Mesenteric fat pad (tissue), 1 donor: ENCODE measurements at regions not wholly inside any gene's neighbourhood (a gene's known extent, or its start where the extent isn't known, plus 50 kb on each side); places are given as distances from the start of the nearest gene placed in this dataset.

Experiments used
- DNase-seq: peaks from one replicate; pipeline ENCODE4 v3.0.0-alpha.2; 2020; ENCODE audit warnings: low spot score
- donor health status: DM: yes; HTN: yes; CAD: no.

DNA sequence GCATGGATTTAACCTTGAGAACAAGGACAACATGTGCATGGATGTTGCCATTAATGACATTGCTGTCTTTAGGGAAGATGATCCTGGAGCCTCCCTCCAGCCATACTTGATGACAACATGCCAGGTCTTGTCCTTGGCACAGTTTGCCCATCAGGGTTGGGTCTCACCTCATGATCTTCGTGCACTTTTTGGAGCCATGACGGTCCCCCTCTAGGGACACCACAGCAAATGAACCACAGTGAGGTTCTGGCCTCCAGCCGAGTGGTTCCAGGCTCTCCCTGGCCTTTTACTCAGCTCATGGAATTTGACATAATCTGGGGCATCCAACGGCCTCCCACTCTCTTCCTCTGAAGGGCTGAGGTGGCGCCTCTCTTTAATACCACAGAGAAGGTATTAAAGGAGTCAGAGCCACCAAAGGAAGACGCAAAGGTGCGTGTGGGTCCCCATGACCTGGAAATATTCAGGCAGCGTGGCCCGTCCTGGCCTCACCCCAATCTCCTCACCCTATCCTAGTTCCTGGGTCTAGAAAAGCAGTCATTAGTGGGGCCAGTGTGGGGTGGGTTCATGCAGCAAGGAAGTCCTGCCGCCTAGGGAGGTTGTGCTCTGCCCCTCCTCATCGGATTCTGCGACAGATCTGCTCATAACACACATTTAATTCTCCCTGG lies 184.8 kb downstream of the CXCL12 start:
- no peak for DNase-seq

DNA sequence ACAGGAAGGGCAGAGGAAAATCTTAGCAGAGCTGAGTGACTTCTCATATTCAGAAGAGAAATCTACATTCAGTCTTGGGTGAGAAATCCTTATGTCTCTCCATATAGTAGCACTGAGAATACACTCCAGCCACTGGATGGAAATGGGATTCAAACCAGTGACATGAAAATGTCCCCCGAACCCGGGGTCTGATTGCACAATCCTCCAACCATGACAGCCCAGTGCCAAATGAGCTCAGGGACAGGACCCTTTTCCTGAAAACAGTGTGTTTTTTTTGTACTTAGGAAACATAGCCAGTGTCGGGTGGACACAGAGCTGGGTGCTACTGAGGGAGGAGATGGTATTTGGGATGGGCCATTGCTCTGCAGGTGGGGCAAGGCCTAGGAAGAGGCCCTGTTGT lies 185.6 kb downstream of the CXCL12 start:
- DNase-seq: no peak

DNA sequence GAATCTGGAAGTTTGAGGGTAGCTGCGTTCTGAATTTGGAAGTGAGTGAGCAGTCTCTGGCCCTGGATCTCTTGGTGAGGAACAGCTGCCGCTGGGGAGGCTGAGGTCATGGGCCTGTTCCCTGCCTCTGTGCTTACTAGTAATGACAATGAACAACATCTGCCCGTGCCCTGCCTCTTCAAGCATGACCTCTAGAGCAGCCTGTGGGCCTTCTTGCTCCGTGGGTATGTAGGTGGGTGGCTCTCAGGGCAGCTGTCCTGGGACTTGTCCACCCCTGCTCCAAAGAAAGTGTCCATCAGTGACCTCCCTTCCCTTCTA lies 186.2 kb downstream of the CXCL12 start:
- no peak for DNase-seq

DNA sequence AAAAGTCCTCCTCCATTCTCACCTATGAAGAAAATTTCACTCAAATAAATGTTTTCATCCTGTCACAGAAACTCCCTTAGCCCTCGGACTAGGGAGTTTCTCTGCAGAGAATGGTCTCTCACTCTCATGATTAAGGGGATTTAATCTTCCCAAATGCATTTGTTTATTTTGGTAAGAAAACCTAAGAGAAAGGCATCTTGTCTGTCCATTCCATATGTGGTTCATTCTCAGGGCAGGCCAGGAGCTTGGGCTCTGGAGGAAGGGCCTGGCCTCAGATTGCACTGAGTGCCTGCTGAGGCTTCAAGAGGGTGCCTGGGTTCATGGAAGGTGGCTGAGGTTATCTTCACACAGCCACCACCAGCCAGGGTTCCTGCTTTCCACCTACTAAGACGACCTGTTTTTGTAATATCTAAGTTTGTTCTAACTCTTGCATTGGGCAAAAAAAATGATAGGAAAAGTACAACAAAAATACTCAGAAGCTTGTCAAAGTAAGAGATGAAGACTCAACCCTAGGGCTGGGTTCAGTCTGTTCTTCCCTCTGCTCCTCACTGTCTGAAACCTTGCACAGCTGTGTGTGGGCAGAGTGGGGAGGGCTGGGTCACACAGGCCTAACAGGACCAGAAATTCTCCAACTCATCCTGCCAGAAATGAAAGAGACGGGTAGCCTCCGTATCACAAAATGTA lies 186.7 kb downstream of the CXCL12 start:
- no peak for DNase-seq

DNA sequence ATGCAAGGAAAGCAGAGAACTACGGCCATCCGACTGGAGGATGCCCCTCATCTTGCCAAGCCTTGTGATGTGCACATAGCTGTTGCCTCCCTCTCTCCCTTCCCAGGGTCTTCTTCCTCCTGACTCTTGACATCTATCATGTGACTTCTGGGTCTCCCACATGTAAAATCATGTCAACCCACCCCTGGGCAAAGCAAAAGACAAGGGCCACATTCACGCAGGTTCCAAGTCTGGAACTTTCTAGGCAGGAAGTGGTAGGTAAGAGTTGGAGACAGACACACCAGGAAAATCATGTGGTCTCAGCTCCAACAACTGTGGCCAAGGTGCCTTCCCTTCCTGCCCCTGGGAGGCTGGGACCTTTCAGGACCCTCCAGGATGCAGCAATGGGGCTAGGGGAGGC lies 187.3 kb downstream of the CXCL12 start:
- no peak for DNase-seq

DNA sequence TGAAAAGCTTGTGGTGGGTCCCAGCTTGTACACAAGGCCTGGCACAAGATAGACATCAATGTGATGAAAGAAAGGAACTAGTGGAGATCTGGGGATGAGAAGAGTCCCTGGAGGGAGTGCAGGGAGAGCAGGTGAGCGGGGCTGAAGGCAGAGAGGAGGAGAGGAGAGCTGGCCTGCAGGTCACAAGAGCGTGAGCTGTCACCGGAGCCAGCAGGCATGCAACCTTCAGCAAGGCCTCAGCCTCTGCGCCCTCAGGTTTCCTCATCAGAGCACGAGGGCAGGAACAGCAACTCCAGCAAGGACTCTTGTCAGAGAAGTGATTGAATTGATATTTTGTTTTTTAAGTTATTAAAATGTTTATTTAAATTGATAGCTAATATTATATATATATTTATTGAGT lies 188.6 kb downstream of the CXCL12 start:
- DNase-seq: no peak

DNA sequence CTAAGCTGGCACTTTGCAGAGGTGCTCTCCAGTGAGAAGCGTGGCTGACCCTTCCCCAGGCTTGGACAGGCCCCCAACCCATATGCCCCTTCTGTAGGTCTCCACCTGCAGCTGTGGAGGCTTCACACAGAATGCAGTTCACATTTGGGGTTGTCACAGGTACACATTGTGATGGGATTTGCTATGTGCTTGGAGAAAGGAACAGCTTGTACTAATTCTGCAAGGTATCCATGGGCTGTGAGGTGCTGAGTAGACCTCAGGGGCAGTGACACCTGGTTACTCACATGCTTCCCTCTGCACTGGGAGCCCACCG lies 188.9 kb downstream of the CXCL12 start:
- no peak for DNase-seq

DNA sequence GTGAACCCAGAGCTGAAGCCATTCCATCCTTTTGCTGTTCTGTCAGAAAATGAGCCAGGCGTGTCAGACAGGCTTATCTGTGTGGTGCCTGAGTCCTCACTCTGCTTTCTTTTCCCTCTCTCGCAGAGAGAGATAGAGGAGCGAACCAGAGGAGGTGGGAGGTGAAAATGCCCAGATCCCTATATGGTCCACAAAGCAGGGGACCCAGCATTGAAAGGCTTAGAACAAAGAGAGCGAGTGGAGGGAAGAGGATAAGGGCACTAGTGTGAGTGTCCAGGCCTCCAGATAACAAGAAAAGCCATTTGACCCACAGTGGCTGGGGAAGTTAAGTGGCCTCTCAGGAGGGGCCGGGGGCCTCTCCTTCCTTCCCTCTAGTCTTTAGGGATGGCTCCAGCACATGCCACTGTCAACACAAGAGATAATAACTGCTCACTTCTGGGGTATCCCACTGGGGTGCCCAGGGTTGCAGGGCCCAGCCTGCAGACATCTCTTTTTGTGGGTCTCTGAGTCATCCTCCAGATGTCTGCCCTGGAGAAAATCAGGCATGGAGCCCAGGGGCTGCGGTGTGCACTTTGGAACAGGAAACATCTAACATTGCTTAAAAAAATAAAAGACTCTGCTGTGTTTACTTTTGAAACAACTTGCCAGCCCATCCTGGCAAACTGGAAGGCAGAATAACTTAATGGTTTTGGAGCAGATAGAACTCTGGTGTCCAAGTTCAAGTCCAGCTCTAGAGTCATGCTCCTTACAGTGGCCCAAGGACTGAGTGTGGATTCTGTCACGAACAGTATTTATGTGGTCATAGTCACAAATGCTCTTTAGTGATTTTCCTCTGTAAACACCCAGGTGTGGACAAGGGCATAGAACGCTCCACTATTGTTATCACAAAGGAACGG lies 189.5 kb downstream of the CXCL12 start:
- no peak for DNase-seq

DNA sequence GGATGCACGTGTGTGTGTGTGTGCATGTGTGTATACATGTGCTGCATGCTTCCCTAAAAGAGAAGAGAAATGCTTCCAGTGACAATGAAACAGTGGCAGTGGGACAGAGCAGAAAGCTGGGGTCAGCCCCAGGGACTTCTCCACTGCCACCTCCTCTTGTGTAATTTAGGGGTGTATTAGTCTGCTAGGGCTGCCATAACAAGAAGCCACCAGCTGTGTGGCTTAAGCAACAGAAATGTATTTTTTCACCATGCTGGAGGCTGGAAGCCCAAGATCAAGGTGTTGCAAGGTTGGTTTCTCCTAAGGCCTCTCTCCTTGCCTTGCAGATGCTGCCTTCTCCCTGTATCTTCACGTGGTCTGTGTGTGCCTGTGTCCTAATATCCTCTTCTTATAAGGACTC lies 190.5 kb downstream of the CXCL12 start:
- DNase-seq: no peak

DNA sequence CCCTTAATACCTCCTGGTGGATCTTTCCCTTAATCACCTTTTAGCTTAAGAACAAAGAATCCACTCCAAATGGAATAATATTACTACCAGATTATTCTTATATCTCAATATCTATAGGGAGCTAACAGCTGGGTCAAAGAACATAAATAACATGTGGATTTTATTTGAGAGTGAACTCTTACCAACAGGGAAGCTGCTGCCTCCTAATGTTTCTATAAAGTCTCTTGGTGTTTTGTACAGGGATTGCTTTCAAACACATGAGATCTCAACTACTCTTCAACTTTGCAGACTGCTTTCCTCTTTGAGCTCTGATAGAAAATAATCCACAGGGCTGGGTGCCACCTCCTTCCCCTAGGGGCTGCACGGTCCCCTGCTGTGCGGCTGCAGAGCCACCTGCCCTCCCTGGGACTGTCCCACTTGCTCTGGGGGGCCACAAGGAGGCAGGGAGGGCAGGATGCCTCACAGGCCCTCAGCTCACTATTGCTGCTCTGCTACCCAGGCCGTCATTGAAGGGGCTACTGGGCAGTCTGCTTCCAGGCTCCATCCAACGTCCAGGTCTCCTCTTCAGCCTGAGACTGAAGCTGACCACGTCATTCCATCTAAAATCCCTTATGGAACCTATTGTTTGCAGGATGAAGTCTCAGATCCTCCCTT lies 191.2 kb downstream of the CXCL12 start:
- DNase-seq: no peak

DNA sequence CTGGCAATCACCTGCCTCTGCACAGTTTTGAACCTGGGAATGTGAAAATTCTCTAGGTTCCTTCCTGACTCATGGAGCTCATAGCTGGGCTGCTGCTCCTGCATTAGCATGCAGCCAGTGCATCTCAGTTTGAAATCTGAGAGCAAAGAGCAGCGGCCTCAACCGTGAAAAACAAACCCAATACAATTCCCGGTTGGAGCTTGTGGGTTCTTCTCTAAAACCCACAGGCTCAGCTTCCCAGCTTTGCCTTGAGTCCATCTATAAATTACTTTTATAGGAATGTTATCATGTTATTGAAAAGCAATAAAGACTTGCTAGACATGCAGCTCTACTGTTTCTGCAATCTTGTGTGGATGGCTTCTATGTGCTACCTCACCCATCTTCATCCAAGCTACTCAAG lies 191.7 kb downstream of the CXCL12 start:
- no peak for DNase-seq

DNA sequence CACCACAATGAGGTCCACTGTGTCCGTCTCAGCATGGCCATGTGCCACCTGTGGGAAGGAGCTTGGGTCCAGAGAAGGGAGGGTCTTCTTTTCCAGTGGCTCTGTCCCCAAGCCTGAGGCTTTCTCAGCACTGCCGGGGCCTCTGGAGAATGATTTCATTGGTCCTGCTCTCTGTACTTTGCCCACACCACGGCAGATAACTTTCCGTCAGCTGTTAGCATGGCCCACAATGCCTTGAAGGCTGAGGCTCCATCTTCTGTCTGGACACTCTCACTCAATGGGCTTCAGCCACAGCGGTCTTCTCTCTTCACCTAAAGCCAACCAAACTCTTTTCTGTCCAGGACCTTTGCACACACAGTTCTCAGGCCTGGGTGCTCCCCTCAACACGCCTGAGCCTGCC lies 192.5 kb downstream of the CXCL12 start:
- DNase-seq: no peak

DNA sequence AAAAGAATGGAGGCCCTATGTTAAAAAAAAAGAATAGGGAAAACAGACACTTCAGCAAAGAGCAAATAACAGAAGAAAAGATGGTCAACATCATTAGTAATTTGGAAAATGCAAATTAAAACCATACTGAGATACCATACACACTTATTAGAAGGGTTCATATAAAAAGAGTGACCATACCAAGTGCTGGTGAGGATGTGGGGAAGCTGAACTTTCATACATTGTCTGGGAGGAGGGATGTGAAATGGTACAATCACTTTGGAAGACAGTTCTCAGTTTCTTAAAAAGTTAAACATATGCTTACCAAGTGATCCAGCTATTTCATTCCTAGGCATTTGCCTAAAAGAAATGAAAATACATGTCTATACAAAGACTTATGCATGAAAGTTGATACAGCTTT lies 194.4 kb downstream of the CXCL12 start:
- DNase-seq: no peak

DNA sequence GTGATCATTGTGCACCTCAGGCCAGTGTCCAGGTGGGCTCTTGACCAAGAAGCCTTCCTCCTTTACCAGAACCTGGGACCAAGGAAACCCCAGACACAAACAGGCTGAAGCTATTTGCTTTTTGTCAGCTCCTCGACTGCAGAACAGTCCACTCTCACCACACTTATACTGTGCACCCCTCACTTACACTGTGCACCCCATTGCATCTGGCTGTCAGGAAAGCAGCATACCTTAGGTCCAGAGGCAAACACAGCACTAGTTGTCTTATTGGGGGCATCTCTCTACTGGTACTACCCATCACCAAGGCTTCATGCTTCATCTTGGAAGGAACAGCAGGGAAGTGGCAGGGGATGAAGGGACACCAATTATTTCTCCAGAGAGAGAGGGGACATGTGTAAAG lies 198.1 kb downstream of the CXCL12 start:
- DNase-seq: no peak

DNA sequence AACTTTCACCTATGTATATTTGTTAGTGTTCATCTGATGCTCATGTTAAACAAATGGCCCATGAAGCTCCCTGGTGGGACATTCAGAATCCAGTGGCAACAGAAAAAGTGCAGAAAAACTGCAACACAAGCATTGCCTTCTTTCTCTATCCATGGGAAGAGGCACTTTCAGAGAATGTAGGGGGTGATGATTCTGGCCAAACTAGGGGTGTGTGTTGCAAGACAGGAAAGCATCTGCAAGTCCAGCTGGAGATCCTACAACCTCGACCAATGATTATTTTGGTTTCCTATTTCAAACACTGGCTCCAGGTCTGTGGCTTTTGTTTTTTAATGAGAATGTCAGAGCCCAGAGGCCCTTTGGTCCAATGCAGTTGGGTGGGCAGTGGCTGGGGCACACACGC lies 198.7 kb downstream of the CXCL12 start:
- no peak for DNase-seq

DNA sequence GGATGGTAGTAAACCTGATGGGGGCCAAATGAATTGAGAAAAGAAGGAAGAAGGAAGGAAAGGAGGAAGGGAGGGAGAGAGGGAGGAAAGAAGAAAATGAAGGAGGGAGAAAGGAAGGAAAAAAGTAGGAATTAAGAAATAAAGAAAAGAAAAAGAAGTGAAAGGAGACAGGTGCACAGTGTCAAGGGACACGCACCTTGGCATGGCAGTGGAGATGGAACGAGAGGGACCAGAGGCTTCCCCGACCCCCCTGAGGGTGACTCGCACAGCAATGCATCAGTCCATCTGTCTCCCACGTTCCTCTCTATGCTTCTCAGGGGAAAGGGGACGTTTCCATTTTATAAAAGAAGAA lies 199.6 kb downstream of the CXCL12 start:
- DNase-seq: no peak

DNA sequence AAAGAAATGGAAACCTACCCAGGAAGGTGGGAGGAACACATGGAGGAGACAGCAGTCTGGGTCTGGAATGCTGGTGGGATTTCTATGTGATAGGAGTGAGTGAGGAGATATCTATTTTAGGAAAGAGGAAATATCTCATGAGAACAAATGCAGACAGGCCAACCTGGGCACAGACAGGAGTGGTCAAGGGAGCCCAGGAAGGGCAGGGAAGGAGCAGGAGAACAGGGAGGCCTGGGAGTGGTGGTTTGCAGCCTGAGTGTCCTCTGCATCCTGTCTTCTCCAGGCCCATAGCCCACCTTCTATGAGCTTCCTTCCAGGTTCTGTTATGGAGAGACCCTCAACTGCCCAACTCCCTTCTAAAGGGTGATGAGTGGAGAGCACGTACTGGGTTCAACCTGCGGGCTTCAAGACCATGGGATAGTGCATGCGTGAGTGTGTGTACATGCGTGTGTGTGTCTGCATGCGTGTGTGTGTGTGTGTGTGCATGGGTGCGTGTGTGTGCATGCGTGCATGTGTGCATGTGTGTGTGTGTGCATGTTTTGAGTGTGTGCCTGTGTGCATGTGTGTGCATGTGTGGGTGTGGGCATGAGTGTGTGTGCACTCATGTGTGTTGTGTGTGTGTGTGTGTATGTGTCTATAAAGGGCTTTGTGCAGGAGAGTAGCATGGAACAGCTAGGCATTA lies 200.1 kb downstream of the CXCL12 start:
- DNase-seq: no peak

DNA sequence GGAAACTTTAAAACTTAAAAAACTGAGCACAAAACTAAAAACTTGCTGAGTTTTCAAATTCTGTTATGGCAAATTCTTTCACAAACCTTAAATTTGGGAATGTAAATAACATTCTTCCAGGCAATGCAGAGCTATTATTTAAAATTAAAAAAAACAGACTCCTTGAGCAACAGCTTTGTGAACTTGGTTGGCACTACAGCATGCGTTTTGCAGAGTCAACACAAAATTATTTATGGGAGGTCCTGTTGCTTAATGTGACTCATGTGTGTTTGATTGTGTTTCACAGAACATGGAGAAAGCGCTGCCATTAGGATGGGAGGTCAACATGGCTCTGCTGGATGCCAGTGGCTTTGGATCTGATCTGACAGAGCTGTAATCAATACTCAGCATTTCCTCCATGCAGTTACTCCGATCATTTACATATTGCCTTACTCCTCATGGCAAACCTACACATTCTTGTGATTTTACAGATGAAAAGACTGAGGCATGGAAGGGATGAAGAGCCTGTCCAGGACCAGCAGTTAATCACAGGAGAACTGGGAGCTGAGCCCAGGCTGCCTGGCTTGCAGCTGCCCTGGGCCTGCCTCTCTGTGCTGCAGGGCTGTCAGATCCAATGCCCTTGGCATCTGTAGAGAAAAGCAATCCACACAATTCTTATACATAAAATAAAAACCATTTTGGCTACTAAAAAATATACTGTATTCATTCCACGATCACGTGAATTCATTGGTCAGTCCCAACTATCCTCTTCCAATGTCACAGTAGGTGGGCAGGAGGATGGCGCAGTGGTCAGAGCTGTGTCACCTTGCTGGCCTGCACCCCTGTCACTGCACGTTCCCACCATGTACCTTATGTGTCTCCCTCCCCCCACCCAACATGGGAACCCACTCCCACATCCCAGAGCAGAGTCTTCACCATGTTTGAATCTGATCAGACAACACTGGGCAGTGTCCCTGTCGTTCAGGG lies 200.9 kb downstream of the CXCL12 start:
- DNase-seq: no peak

DNA sequence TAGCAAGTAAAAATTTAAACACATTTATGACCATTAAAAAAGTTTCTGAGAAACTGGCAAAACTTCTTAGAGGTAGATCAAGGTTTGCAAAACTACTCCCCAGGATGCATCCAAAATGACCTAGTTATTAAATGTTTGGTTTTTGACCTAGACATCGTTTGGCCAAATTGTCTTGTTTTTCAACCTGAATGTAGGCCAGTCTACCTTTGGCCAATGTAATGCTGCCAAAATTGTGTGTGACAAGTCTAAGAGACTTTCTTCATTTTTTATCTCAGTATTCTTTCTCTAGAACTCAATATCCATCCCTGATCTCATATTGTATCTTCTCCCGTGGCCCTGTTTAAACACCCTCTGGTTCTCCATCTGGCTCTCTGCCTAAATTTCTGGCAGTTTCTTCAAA lies 202.0 kb downstream of the CXCL12 start:
- DNase-seq: no peak

DNA sequence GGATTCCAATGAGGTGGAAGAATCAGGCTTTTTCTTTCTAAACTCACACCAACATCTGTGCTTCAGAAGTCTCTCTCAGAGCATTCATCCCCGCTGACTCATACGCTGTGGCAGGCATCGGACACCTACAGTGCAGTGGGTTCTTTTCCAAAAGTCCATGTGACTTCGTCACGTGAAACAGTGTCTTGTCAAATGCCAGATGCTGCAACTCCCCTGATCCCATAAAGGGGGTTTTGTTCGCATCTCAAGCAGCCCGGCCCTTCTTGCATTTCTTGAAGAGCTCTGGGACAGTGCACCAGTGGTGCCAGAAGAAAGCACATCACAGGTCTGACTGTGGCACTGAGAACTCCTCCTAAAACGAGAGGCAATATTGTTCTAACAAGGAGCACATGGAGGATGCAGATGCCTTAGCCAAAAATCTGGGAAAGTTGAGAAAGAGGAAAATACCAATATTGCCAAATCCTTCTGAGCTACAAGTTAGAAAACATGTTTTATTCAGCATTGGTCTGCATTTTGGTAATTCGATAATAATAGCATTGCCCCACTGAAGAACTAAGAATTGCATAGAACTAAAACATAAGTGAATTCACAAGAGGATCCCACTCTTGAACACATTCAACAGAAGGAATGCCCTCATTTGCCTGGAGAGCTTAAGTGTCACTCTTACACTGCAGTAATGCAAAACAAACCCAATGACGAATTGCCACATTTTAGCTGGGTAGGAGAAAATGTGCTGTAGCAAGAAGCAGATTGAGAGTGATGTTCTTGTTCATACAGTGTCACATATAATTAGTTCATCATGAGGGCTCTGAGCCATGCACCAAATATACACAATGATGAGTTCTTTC lies 204.4 kb downstream of the CXCL12 start:
- no peak for DNase-seq
